ENCODE measurements at regions not wholly inside any gene's neighbourhood (a gene's known extent, or its start where the extent isn't known, plus 50 kb on each side); places are given as distances from the start of the nearest gene placed in this dataset.

- TF ChIP-seq CTCF (IDR thresholded peaks at IDR 0.05), result no peak
- no peak for TF ChIP-seq POLR2A (IDR thresholded peaks at IDR 0.05)
Observed at GRCh38 chr11:71357414-71357813, 90.8 kb downstream of the DHCR7 start.
